Activated T-cell treated with anti-CD3 and anti-CD28 coated beads, Interleukin-2, amount 50 U/mL, for 4 hours (primary cell): ENCODE measurements at regions not wholly inside any gene's neighbourhood (a gene's known extent, or its start where the extent isn't known, plus 50 kb on each side); places are given as distances from the start of the nearest gene placed in this dataset.

Experiments
- ATAC-seq, 2 donors: fragments of 200-7000 bp; cut with Tn5 transposase; one replicate each; pipeline ENCODE4 v1.10.0; 2021
- DNase-seq: peaks from one replicate; pipeline ENCODE4 v3.0.0-alpha.2; 2020
- H3K27me3 Mint-ChIP-seq: one replicate; pipeline ENCODE4 v1.8.0; 2021; ENCODE audit warnings: low read depth, mixed read lengths
- H3K36me3 Mint-ChIP-seq: one replicate; pipeline ENCODE4 v1.8.0; 2022; ENCODE audit warnings: mixed read lengths; ENCODE audit not compliant: insufficient read depth
- H3K4me1 Mint-ChIP-seq: one replicate; pipeline ENCODE4 v1.8.0; 2021; ENCODE audit warnings: low read depth, mixed read lengths
- H3K4me3 Mint-ChIP-seq: one replicate; pipeline ENCODE4 v1.8.0; 2021; ENCODE audit warnings: mild to moderate bottlenecking, moderate library complexity, mixed read lengths
- H3K9me3 Mint-ChIP-seq: one replicate; pipeline ENCODE4 v1.8.0; 2021; ENCODE audit warnings: mixed read lengths

GRCh38 chr9:84598921-84599636 lies 70.5 kb upstream of the NTRK2 start:
- ATAC-seq: no peak
- Mint-ChIP-seq H3K36me3 (no peaks in the 10 kb centered on the region), H3K4me3 (no peak overlapping the region), H3K27me3 (peaks cover 2% of the 10 kb centered on the region), H3K4me1 (peaks cover 4% of the 10 kb centered on the region), H3K9me3 (peaks cover 3% of the 10 kb centered on the region)
- DNase-seq: no peak

- Mint-ChIP-seq H3K4me1 (peaks cover 4% of the 10 kb centered on the region), H3K27me3 (peaks cover 2% of the 10 kb centered on the region), H3K4me3 (no peak overlapping the region), H3K9me3 (peaks cover 6% of the 10 kb centered on the region), H3K36me3 (no peaks in the 10 kb centered on the region)
- no peak for DNase-seq
- ATAC-seq: no peak
Measured at GRCh38 chr9:84600739-84601138, 68.8 kb upstream of the NTRK2 start.

- Mint-ChIP-seq H3K4me1 (no peaks in the 10 kb centered on the region), H3K4me3 (no peak overlapping the region), H3K27me3 (peaks cover 2% of the 10 kb centered on the region), H3K9me3 (peaks cover 3% of the 10 kb centered on the region), H3K36me3 (no peaks in the 10 kb centered on the region)
- no peak for ATAC-seq
- DNase-seq: no peak
Measured at GRCh38 chr9:84604223-84604622, 65.3 kb upstream of the NTRK2 start.

GRCh38 chr9:84609779-84610178 lies 59.8 kb upstream of the NTRK2 start:
- Mint-ChIP-seq H3K36me3 (no peaks in the 10 kb centered on the region), H3K27me3 (no peaks in the 10 kb centered on the region), H3K4me1 (no peaks in the 10 kb centered on the region), H3K4me3 (no peak overlapping the region), H3K9me3 (no peaks in the 10 kb centered on the region)
- no peak for ATAC-seq
- no peak for DNase-seq

- Mint-ChIP-seq H3K36me3 (no peaks in the 10 kb centered on the region), H3K4me3 (no peak overlapping the region), H3K4me1 (no peaks in the 10 kb centered on the region), H3K27me3 (no peaks in the 10 kb centered on the region), H3K9me3 (no peaks in the 10 kb centered on the region)
- ATAC-seq: no peak
- no peak for DNase-seq
Measured at GRCh38 chr9:84613431-84613830, 56.1 kb upstream of the NTRK2 start.

- Mint-ChIP-seq H3K27me3 (peaks cover 3% of the 10 kb centered on the region), H3K9me3 (no peaks in the 10 kb centered on the region), H3K36me3 (no peaks in the 10 kb centered on the region), H3K4me1 (no peaks in the 10 kb centered on the region), H3K4me3 (no peak overlapping the region)
- no peak for ATAC-seq
- DNase-seq: no peak
Measured at GRCh38 chr9:84615544-84615943, 54.0 kb upstream of the NTRK2 start.

- H3K27me3 Mint-ChIP-seq: peaks cover 3% of the 10 kb centered on the region
- ATAC-seq (no peak), DNase-seq (no peak)
- no peaks in the 10 kb centered on the region for H3K36me3 Mint-ChIP-seq
- H3K4me1 Mint-ChIP-seq: no peaks in the 10 kb centered on the region
- H3K9me3 Mint-ChIP-seq: no peaks in the 10 kb centered on the region
- H3K4me3 Mint-ChIP-seq: no peak overlapping the region
Measured at GRCh38 chr9:84617411-84618029, 52.0 kb upstream of the NTRK2 start.
